ENCODE measurements at regions not wholly inside any gene's neighbourhood (a gene's known extent, or its start where the extent isn't known, plus 50 kb on each side); places are given as distances from the start of the nearest gene placed in this dataset.

DNA sequence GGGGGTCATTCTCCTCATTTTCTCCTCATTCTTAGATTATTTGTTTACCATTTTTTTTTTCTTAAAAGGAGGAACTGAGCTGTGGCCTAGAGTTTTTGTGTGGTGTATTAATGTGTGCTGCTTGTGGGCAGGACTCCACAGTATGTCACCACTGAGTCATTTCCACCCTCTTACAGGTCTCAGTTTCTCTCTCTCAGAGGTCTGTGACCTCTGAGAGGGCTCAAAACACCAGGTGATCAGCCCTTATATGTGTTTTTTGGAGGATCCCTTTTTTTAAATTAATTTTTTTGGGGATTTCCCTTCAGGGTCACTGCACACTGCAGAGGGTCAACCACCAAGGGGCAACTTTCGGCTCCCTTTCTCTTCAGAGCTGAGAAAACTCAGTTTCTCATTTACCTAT lies 166.4 kb downstream of the SUCNR1 start:
- no peak for TF ChIP-seq ZFP30 (CRISPR knock-in tag; IDR thresholded peaks at IDR 0.05)
- no peak for TF ChIP-seq POU6F1 (CRISPR knock-in tag; IDR thresholded peaks at IDR 0.05; ENCODE audit: borderline replicate concordance, low read depth)
- TF ChIP-seq ARNTL (CRISPR knock-in tag; IDR thresholded peaks at IDR 0.05; ENCODE audit: borderline replicate concordance, low read depth), result no peak
- TF ChIP-seq CREB5 (CRISPR knock-in tag; IDR thresholded peaks at IDR 0.05; ENCODE audit: low read depth), result no peak
- TF ChIP-seq TCF4 (CRISPR knock-in tag; IDR thresholded peaks at IDR 0.05; ENCODE audit: borderline replicate concordance), result no peak
- TF ChIP-seq CSDC2 (CRISPR knock-in tag; IDR thresholded peaks at IDR 0.05), result no peak
- no peak for TF ChIP-seq GLIS3 (CRISPR knock-in tag; IDR thresholded peaks at IDR 0.05)
- no peak for TF ChIP-seq SNAI2 (CRISPR knock-in tag; IDR thresholded peaks at IDR 0.05)
- TF ChIP-seq ZFP3 (CRISPR knock-in tag; IDR thresholded peaks at IDR 0.05), result no peak
- TF ChIP-seq ESRRG (CRISPR knock-in tag; IDR thresholded peaks at IDR 0.05), result no peak
- TF ChIP-seq, protein P1, sequence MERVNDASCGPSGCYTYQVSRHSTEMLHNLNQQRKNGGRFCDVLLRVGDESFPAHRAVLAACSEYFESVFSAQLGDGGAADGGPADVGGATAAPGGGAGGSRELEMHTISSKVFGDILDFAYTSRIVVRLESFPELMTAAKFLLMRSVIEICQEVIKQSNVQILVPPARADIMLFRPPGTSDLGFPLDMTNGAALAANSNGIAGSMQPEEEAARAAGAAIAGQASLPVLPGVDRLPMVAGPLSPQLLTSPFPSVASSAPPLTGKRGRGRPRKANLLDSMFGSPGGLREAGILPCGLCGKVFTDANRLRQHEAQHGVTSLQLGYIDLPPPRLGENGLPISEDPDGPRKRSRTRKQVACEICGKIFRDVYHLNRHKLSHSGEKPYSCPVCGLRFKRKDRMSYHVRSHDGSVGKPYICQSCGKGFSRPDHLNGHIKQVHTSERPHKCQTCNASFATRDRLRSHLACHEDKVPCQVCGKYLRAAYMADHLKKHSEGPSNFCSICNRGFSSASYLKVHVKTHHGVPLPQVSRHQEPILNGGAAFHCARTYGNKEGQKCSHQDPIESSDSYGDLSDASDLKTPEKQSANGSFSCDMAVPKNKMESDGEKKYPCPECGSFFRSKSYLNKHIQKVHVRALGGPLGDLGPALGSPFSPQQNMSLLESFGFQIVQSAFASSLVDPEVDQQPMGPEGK (CRISPR knock-in tag; IDR thresholded peaks at IDR 0.05; ENCODE audit: borderline replicate concordance), result no peak
- TF ChIP-seq TSHZ2 (CRISPR knock-in tag; IDR thresholded peaks at IDR 0.05), result no peak
- no peak for TF ChIP-seq ZNF565 (CRISPR knock-in tag; conservative IDR thresholded peaks at IDR 0.05; ENCODE audit: low read depth)
